Activated CD8-positive, alpha-beta memory T cell treated with anti-CD3 and anti-CD28 coated beads, Interleukin-2, amount 50 U/mL, for 4 hours (primary cell): ENCODE measurements at regions not wholly inside any gene's neighbourhood (a gene's known extent, or its start where the extent isn't known, plus 50 kb on each side); places are given as distances from the start of the nearest gene placed in this dataset.

Experiments
- DNase-seq: peaks from one replicate; pipeline ENCODE4 v3.0.0-alpha.2; 2020

DNA sequence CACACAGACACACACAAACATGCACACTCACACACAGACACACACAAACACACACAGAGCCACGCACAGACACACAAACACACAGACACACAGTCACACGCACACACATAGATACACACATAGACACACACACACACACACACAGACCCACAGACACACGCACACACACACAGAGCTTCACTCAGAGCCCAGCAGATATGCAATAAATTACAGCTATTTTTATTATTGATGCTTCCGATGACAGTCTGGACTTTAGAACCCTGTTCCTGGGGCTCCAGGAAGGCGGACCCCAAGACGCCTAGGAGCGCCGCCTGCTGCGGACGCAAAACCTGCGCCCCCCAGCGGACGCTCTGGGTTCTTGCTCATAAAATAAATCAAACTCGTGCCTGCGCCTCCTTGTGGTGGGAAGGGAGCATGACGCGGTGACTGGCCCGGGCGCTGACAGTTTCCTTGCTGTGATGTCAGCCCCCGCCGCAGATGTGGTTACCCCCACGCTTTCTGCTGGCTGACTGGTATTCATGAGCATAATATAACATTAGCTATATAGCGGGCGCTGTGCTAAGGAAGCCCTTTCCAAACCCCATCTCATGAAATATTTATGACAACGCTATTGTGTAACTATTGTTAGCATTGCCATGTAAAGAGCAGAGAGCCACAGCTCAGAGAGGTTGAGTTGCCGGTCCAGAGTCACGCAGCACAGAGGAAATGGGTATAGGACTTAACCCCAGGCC is 64.4 kb upstream of the TM9SF2 start:
- DNase-seq, result peak; percentile 96

DNA sequence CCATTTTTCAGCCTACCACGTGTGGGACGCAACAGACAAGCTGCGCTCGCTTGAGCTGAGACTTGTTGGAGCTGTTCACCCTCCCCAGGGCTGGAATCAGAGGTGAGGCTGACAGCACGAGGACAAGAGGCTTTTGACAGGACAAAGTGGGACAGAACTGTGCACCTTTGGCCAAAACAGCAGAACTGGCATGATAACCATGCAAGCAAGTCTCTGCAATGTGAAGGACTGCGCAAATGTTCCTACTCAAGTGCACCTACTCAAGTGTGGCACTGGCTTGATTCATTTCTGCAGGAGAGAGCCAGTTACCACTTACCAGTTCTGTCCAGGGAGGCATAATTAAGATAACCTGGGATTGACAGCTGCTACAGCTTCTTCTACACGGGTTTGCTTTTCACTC is 62.2 kb upstream of the TM9SF2 start:
- DNase-seq, result no peak

DNA sequence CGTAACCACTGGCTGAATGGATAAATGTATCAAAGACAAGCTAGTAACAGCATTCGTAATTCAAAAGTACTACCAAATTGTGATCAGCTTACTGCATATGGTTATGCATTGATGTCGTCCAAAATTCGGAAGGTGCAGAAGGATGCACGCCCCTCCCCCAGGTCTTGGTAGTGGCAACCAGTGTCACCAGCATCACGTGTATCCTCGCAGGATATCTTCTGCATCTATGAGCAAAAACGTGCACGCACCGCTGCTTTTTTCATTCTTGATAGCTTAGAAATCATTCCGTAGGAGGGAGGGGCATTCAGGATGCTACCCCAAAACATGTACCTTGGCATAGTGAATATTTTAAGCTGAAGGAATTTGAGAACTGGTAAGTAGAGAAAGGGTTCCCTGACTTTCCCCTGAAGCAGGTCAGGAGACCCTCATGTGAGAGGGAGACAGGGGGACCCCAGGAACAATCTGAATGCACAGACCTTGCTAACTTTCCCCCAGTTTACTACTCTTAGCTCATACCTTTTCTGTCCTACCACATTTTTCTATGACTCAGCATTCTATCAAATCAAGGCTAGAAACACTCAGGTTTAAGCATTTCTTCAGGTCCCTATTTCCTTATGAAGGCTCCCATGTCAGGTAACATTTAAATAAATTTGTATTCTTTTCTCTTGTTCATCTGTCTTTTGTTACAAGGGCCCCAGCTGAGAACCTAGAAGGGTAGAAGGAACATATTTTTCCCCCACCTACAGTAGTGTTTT is 61.2 kb upstream of the TM9SF2 start:
- DNase-seq, result no peak

DNA sequence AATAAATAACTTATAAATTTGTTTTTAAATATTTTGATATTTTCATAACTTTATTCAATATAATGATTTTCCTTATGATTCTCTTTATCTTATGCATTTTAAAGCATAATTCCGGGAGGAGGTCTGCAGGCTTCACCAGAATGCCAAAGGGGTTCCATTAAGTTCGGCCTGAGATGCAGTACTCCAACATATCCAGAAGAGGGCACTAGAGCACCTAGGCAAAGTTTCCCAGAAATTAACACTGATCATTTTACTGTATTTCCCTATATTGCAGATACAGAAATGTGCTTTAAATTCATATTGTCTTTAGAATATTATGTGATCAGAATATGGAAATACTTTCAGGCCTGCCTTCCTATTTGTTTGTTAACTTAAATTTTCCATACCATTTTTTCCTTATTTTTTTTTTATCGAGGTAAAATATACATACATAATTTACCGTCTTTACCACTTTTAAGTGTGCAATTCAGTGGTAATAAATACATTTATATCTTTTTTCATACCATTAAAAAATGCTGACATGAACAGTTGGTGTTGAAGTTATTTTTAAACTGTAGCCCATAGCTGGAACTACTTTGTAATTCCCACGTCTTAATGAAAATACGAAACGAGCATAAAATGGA is 58.9 kb upstream of the TM9SF2 start:
- peak; percentile 53 for DNase-seq

DNA sequence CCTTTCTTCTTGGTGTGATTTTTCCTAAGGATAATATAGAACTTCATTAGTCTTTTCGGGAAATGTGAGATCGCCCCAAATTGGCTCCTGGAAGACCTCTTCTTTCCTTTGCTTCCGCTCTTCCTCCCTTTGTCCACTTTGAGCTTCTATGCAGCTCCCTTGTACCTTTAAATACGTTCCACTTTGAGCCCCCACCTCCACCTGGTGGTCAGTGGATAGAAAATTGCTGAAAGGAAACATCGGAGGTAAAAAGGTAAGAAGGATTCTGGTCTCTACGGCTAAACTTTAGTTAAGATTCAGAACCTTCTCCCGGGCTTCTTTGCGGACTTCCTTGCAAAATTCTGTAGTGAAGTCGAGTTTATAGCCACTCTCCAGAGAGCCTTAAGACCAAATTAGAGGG is 55.0 kb upstream of the TM9SF2 start:
- DNase-seq, result no peak

DNA sequence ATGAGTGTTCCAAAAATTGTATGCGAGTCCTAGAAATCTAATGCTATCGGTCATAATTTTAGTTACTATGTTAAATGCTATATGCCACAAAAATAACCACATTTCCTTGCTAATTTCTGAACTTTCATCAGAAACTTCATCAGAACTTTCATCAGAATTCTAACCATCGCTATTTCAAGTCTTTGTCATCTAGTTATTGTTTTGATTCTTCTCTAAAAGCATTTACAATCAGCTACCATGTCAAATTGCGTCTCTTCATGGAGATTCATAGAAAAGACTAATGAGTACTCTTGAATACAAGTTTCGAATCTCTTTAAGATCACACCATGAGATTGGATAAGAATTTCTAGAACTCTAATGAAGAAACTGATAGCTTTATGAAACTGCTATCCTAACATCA is 52.7 kb upstream of the TM9SF2 start:
- DNase-seq, result no peak

DNA sequence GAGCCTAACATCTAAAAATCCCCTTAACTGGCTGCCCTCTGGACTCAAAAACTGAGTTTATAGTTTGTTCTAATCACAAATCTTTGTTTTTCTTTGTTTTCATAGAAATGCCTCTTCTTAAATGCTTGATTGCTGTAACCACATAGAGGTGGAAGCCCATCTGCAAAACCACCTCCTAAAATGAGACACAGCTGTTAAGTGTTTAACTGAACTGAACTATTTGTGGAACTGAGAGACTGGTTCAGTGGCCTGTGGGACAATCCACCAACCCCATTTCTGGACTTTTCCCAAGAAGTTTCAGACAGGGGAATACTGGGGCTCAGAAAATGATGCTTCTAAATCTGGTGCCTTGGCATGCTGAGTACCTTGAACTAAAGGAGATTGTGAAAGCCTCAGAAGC is 50.9 kb upstream of the TM9SF2 start:
- DNase-seq, result no peak
